Ascending aorta (tissue), 2 donors: ENCODE measurements at regions not wholly inside any gene's neighbourhood (a gene's known extent, or its start where the extent isn't known, plus 50 kb on each side); places are given as distances from the start of the nearest gene placed in this dataset.

Experiments
- DNase-seq, 2 donors: peaks; one replicate each; pipeline ENCODE4 v3.0.0-alpha.2; 2019; ENCODE audit warnings: low spot score in 2 of 2
- H3K27ac ChIP-seq, 2 donors: fragments of 200-600 bp; sonication (generic); one replicate each; pipeline ENCODE4 v1.5.1; 2016 to 2017; ENCODE audit warnings: mild to moderate bottlenecking in 1 of 2
- H3K27me3 ChIP-seq: fragments of 200-600 bp; sonication (generic); one replicate; pipeline ENCODE4 v1.5.1; 2017
- H3K36me3 ChIP-seq, 2 donors: fragments of 200-600 bp; sonication (generic); one replicate each; pipeline ENCODE4 v1.5.1; 2016
- H3K4me1 ChIP-seq, 2 donors: fragments of 200-600 bp; sonication (generic); one replicate each; pipeline ENCODE4 v1.5.1; 2016 to 2017; ENCODE audit warnings: mild to moderate bottlenecking in 1 of 2
- H3K4me3 ChIP-seq, 2 donors: fragments of 200-600 bp; sonication (generic); one replicate each; pipeline ENCODE4 v1.5.1; 2016 to 2017; ENCODE audit warnings: mild to moderate bottlenecking in 1 of 2
- H3K9me3 ChIP-seq, 2 donors: fragments of 200-600 bp; sonication (generic); one replicate each; pipeline ENCODE4 v1.5.1; 2016
- intact Hi-C: fragments of 100-400 bp; cut with DNase I; formaldehyde crosslinking; loops from one replicate; pipeline ENCODE4 v1.15.1; 2023
- TF ChIP-seq, protein P1 (sequence below), 3 experiments: fragments of 200-600 bp in 2 of 3; fragments of 450-650 bp in 1 of 3; sonication (generic) in 2 of 3; IDR thresholded peaks; one replicate each; pipeline ENCODE4 v1.5.1; 2016 to 2019; ENCODE audit warnings: antibody characterized with exemption in 3 of 3, mild to moderate bottlenecking in 1 of 3, moderate library complexity in 1 of 3

DNA sequence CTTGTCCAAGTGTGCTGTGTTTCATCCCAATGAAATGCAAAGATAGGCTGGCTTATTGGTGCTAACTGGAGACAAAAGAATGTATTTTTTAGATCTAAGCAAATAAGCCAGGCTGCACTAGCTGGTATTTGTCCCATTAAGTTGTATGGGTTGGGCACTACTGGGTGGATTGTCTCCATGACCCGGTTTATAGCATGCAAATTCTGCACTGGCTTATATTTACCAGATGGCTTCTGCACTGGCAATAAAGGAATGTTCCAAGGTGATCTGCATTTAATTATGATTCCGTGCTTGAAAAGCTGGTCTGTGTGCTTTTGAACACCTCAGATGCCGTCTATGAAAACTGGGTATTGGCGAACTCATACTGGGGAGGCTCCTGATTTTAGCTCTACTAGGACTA lies 61.4 kb upstream of the MOCS1 start:
- TF ChIP-seq, protein P1, sequence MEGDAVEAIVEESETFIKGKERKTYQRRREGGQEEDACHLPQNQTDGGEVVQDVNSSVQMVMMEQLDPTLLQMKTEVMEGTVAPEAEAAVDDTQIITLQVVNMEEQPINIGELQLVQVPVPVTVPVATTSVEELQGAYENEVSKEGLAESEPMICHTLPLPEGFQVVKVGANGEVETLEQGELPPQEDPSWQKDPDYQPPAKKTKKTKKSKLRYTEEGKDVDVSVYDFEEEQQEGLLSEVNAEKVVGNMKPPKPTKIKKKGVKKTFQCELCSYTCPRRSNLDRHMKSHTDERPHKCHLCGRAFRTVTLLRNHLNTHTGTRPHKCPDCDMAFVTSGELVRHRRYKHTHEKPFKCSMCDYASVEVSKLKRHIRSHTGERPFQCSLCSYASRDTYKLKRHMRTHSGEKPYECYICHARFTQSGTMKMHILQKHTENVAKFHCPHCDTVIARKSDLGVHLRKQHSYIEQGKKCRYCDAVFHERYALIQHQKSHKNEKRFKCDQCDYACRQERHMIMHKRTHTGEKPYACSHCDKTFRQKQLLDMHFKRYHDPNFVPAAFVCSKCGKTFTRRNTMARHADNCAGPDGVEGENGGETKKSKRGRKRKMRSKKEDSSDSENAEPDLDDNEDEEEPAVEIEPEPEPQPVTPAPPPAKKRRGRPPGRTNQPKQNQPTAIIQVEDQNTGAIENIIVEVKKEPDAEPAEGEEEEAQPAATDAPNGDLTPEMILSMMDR (IDR thresholded peaks at IDR 0.05): no peak
- Histone ChIP-seq H3K4me1 (no peaks in the 10 kb centered on the region), H3K9me3 (peaks cover 8 to 21% of the 10 kb centered on the region in 2 donors), H3K27me3 (no peaks in the 10 kb centered on the region), H3K4me3 (no peak overlapping the region), H3K27ac (no peak overlapping the region), H3K36me3 (no peaks in the 10 kb centered on the region)
- DNase-seq: no peak
- intact Hi-C loops: no loop called here

DNA sequence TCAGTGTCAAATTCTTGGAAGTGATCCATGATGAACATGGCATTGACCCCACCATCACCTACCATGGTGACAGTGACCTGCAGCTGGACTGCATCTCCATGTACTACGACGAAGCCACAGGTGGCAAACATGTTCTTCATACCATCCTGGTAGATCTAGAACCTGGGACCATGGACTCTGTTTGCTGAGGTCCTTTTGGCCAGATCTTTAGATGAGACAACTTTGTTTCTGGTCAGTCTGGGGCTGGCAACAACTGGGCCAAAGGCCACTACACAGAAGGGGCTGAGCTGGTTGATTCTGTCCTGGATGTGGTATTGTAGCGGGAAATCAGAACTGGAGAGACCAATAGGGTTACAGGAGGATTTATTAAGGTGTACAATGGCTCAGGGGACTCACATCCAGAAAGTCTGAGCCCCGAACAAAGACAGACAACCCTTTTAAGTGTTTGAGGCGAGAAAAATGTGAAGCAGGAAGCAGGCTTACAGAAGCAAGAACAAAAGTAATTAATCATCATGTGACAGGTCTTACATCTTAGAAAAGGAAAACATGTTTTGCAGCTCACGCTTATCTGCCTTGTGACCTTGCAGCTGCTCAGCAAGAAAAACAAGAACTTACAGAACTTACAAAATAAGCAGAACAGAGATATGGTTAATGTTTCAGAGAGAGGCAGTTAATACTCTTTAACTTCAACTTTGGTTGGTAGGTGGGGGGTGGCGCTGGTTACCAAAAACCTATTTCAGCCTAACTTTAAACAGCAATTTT lies 58.8 kb upstream of the MOCS1 start:
- Histone ChIP-seq H3K27ac (no peak overlapping the region), H3K9me3 (peaks cover 8 to 21% of the 10 kb centered on the region in 2 donors), H3K4me3 (no peak overlapping the region), H3K36me3 (no peaks in the 10 kb centered on the region), H3K4me1 (no peaks in the 10 kb centered on the region), H3K27me3 (no peaks in the 10 kb centered on the region)
- DNase-seq: no peak
- intact Hi-C loops: no loop called here
- TF ChIP-seq, protein P1 (IDR thresholded peaks at IDR 0.05): no peak
